Endothelial cell of umbilical vein (primary cell): ENCODE measurements at regions not wholly inside any gene's neighbourhood (a gene's known extent, or its start where the extent isn't known, plus 50 kb on each side); places are given as distances from the start of the nearest gene placed in this dataset.

Source experiments
- BruUV-seq: library from RNA; stranded (reverse); fragments of 400-500 nt; replicated peaks from 2 replicates; lab custom pipeline; 2021; lab: Mats Ljungman, UMichigan
- CTCF ChIA-PET: fragments of 300-600, 350-600 bp; sonication (Branson Sonifier 250); formaldehyde crosslinking; loops from one replicate; lab custom pipeline; 2021; ENCODE audit warnings: antibody characterized with exemption, inconsistent platforms; lab: Charles Lee
- POLR2A ChIA-PET: fragments of 300-600, 350-600 bp; sonication (Branson Sonifier 250); formaldehyde crosslinking; loops from one replicate; lab custom pipeline; 2021; ENCODE audit warnings: antibody characterized with exemption, inconsistent platforms; lab: Charles Lee
- DNase-seq: peaks from one replicate; pipeline ENCODE4 v3.0.0-alpha.2; 2011; ENCODE audit warnings: low read depth, low spot score
- FAIRE-seq: peaks from 2 replicates; lab custom pipeline; 2011; peaks lifted over from hg19 to GRCh38; lab: Jason Lieb, UNC
- H2AFZ ChIP-seq: 2 replicates; pipeline ENCODE4 v1.6.0; 2012; ENCODE audit warnings: low read depth, low read length, control low read depth, inconsistent platforms
- H3K27ac ChIP-seq: 2 replicates; pipeline ENCODE4 v1.5.1; 2011; ENCODE audit warnings: low read depth, mild to moderate bottlenecking, control low read depth, low read length, moderate library complexity; ENCODE audit not compliant: insufficient read depth
- H3K27me3 ChIP-seq, 2 experiments: 2 replicates each; pipeline versions ENCODE4 v1.6.0 to v1.6.1; 2011; ENCODE audit warnings: low read length in 2 of 2, mixed read lengths in 1 of 2; ENCODE audit not compliant: control insufficient read depth in 2 of 2, insufficient read depth in 2 of 2
- H3K36me3 ChIP-seq, 2 experiments: 2 replicates in 1 of 2; 3 replicates in 1 of 2; pipeline ENCODE4 v1.5.1; 2011; ENCODE audit warnings: low read length in 2 of 2, mild to moderate bottlenecking in 1 of 2, moderate library complexity in 1 of 2; ENCODE audit not compliant: control insufficient read depth in 2 of 2, insufficient read depth in 2 of 2; ENCODE audit errors: extremely low read depth in 1 of 2
- H3K4me1 ChIP-seq: 3 replicates; pipeline ENCODE4 v1.5.1; 2011; ENCODE audit warnings: mild to moderate bottlenecking, low read length; ENCODE audit not compliant: control insufficient read depth, insufficient read depth; ENCODE audit errors: extremely low read depth
- H3K4me2 ChIP-seq: 2 replicates; pipeline ENCODE4 v1.6.1; 2011; ENCODE audit warnings: low read length, control low read depth, mixed read lengths; ENCODE audit not compliant: insufficient read depth
- H3K4me3 ChIP-seq, 3 experiments: fragments of 200-600 bp in 1 of 3; sonication (generic), shearing (Covaris generic) in 1 of 3; replicated peaks in 1 of 3; 2 replicates each; pipeline ENCODE4 v1.5.1; 2011 to 2016; ENCODE audit warnings: control low read depth in 3 of 3, low read length in 3 of 3, mild to moderate bottlenecking in 2 of 3, inconsistent platforms in 1 of 3, low read depth in 1 of 3, moderate library complexity in 1 of 3; ENCODE audit not compliant: insufficient read depth in 1 of 3
- H3K79me2 ChIP-seq: 2 replicates; pipeline ENCODE4 v1.6.0; 2012; ENCODE audit warnings: low read length, inconsistent platforms; ENCODE audit not compliant: control insufficient read depth, insufficient read depth
- H3K9ac ChIP-seq: replicated peaks from 2 replicates; pipeline ENCODE3; 2011; ENCODE audit warnings: low read length, control low read depth; ENCODE audit not compliant: insufficient read depth; ENCODE audit errors: extremely low read depth
- H3K9me1 ChIP-seq: replicated peaks from 3 replicates; pipeline ENCODE4 v1.6.0; 2011; ENCODE audit warnings: mild to moderate bottlenecking, low read length; ENCODE audit not compliant: control insufficient read depth, insufficient read depth; ENCODE audit errors: extremely low read depth
- H3K9me3 ChIP-seq: replicated peaks from 2 replicates; pipeline ENCODE4 v1.5.1; 2012; ENCODE audit warnings: low read length, inconsistent platforms; ENCODE audit not compliant: control insufficient read depth, insufficient read depth
- H4K20me1 ChIP-seq: replicated peaks from 2 replicates; pipeline ENCODE3; 2011; ENCODE audit warnings: mild to moderate bottlenecking, low read length; ENCODE audit not compliant: control insufficient read depth, insufficient read depth; ENCODE audit errors: extremely low read depth
- JUN ChIP-seq: IDR thresholded peaks from 2 replicates; pipeline ENCODE4 v1.6.1; 2011; ENCODE audit warnings: borderline replicate concordance, low read depth; ENCODE audit not compliant: insufficient read length, insufficient read depth
- MAX ChIP-seq: IDR thresholded peaks from 2 replicates; pipeline ENCODE4 v1.6.1; 2011; ENCODE audit not compliant: insufficient read depth, insufficient read length
- MYC ChIP-seq: IDR thresholded peaks from one replicate; pipeline ENCODE4 v1.6.1; 2011; ENCODE audit warnings: mild to moderate bottlenecking, low read depth, low read length
- POLR2AphosphoS5 ChIP-seq: IDR thresholded peaks from 2 replicates; pipeline ENCODE4 v1.6.1; 2012; ENCODE audit warnings: low read depth, mild to moderate bottlenecking, control low read depth, low read length, moderate library complexity; ENCODE audit not compliant: insufficient read depth
- dilution Hi-C: fragments of 300-500 bp; cut with MboI; formaldehyde crosslinking; loops from one replicate; pipeline ENCODE4 v1.15.0; 2019; ENCODE audit warnings: low sequenced_read_pairs; ENCODE audit not compliant: extremely low pct_ligation_motif_present
- intact Hi-C: fragments of 100-400 bp; cut with micrococcal nuclease; formaldehyde crosslinking; loops from one replicate; pipeline ENCODE4 v1.10.0; 2022

- H3K4me3 ChIP-seq: no peak overlapping the region
- intact Hi-C loops (no loop called here), dilution Hi-C loops (no loop called here)
- no peaks in the 10 kb centered on the region for H3K36me3 ChIP-seq
- no TSS peak for BruUV-seq
- no peaks in the 10 kb centered on the region for H4K20me1 ChIP-seq
- no peak overlapping the region for H2AFZ ChIP-seq
- no peaks in the 10 kb centered on the region for H3K9me1 ChIP-seq
- no peak for DNase-seq
- H3K9ac ChIP-seq: no peak overlapping the region
- no peak for FAIRE-seq
- no peak overlapping the region for H3K27ac ChIP-seq
- no peak overlapping the region for H3K4me2 ChIP-seq
- H3K27me3 ChIP-seq: no peaks in the 10 kb centered on the region
- no peaks in the 10 kb centered on the region for H3K4me1 ChIP-seq
- no peaks in the 10 kb centered on the region for H3K79me2 ChIP-seq
- POLR2A ChIA-PET: no interaction called here
- H3K9me3 ChIP-seq: no peaks in the 10 kb centered on the region
- CTCF ChIA-PET: no interaction called here
- TF ChIP-seq JUN: no peak
- TF ChIP-seq MAX: no peak
These were observed 55.5 kb downstream of the TPBG start for GRCh38 chr6:82419132-82419581.

- Histone ChIP-seq H3K4me3 (no peak overlapping the region), H4K20me1 (no peaks in the 10 kb centered on the region), H3K36me3 (no peaks in the 10 kb centered on the region), H3K9me1 (no peaks in the 10 kb centered on the region), H3K9ac (no peak overlapping the region), H3K79me2 (no peaks in the 10 kb centered on the region), H3K27ac (no peak overlapping the region), H3K9me3 (no peaks in the 10 kb centered on the region), H2AFZ (no peak overlapping the region), H3K27me3 (no peaks in the 10 kb centered on the region), H3K4me1 (no peaks in the 10 kb centered on the region), H3K4me2 (no peak overlapping the region)
- POLR2A ChIA-PET: no interaction called here
- DNase-seq: no peak
- no peak for TF ChIP-seq MYC
- no peak for TF ChIP-seq POLR2AphosphoS5
- dilution Hi-C loops: no loop called here
- no TSS peak for BruUV-seq
- CTCF ChIA-PET: no interaction called here
- no peak for FAIRE-seq
- intact Hi-C loops: no loop called here
These were observed 56.2 kb downstream of the TPBG start for GRCh38 chr6:82419859-82420258.
